ENCODE measurements at regions not wholly inside any gene's neighbourhood (a gene's known extent, or its start where the extent isn't known, plus 50 kb on each side); places are given as distances from the start of the nearest gene placed in this dataset.

DNA sequence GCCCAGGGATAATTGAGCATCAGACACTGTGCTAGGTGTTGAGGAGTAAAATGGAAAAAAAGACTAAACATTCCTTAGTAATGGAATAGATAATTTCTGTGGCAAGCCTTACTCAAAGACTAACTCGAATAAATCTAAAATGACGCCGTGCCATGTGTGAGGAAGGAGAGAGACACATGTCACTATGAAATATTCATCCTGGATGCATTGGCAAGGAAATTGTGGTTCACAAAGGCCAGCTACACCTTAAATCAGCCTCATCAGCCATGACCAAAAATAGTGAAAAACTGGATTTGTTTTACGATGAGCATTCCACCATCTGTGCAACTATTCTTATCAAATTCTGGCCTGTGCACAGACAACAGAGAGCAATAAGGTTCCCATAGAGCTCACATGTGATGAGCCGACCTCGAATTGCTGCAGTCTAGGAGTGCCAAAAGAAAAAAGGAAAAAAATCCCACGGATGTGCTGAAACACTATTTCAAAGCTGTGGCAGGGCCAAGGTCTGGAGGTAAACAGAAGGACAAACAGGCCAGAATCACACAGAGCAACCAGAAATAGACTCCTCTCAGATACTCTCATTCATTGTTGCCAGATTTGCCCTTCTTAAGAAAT is 505.7 kb downstream of the EFNB2 start:
- no peak for TF ChIP-seq CTCF (IDR thresholded peaks at IDR 0.05)
- TF ChIP-seq POLR2A (IDR thresholded peaks at IDR 0.05), result no peak
